Thoracic aorta (tissue), 2 donors: ENCODE measurements at regions not wholly inside any gene's neighbourhood (a gene's known extent, or its start where the extent isn't known, plus 50 kb on each side); places are given as distances from the start of the nearest gene placed in this dataset.

Experiments used
- ATAC-seq: fragments of 150-250 bp; one replicate; pipeline ENCODE4 v1.8.0; 2017; ENCODE audit warnings: low read depth; ENCODE audit not compliant: insufficient number of reproducible peaks, low FRiP score
- DNase-seq: peaks from one replicate; pipeline ENCODE4 v3.0.0-alpha.2; 2020; ENCODE audit warnings: low spot score
- H3K27ac ChIP-seq, 2 donors: fragments of 200-600 bp; sonication (generic); 1 replicate in 1 of 2; 2 replicates in 1 of 2; pipeline ENCODE4 v1.5.1; 2016; ENCODE audit warnings: mild to moderate bottlenecking in 2 of 2, moderate library complexity in 2 of 2
- H3K27me3 ChIP-seq: fragments of 200-600 bp; sonication (generic); replicated peaks from 2 replicates; pipeline ENCODE4 v1.6.0; 2016; ENCODE audit warnings: mild to moderate bottlenecking; ENCODE audit not compliant: insufficient read depth
- H3K36me3 ChIP-seq: fragments of 200-600 bp; sonication (generic); one replicate; pipeline ENCODE4 v1.5.1; 2016
- H3K4me1 ChIP-seq, 2 donors: fragments of 200-600 bp; sonication (generic); 1 replicate in 1 of 2; 2 replicates in 1 of 2; pipeline versions ENCODE4 v1.5.1 to v1.6.0; 2016; ENCODE audit warnings: low read depth in 2 of 2, mild to moderate bottlenecking in 1 of 2; ENCODE audit not compliant: control insufficient read depth in 1 of 2
- H3K4me3 ChIP-seq: fragments of 200-600 bp; sonication (generic); 2 replicates; pipeline ENCODE4 v1.5.1; 2016; ENCODE audit warnings: mild to moderate bottlenecking
- H3K9me3 ChIP-seq: fragments of 200-600 bp; sonication (generic); 2 replicates; pipeline ENCODE4 v1.5.1; 2016
- TF ChIP-seq, protein P1 (sequence below): fragments of 200-600 bp; sonication (generic); IDR thresholded peaks from one replicate; pipeline ENCODE4 v1.5.1; 2019; ENCODE audit warnings: antibody characterized with exemption

DNA sequence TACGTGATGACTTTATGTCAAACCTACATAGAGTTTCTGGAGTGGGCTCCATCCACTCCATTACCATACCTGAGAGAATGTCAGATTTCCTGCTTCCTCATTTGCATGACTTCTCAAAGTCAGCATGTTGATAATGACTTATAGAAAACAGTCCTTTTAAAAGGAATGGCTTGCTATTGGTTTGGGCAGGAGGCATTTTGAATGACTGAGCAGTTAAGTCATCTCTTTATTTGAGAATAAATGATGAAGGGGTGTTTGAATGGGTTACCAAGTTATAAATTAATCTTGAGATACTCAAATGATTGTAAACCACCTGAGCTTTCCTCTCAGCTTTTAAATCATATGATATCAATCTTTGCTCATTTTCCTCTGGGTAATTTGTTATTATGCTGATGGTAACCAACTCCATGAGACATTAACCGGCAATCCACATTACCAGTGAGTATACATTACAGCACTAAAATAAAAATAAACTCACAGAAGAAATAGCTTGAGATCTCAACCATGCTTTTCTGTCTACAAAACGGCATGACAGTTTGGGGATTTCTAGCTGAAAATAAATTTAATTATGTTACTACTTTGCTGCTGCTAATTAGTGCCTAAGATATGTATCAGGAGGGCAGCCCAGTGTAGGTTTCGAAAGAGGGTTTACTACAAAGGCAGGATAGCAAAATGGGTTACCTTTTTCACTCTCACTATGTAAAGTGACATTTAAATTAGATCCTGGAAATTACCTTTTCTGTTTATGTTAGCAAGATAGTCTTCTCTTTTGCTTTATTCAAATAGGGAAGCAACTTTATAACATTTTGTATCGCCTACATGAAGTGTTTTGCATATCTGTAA lies 78.8 kb downstream of the RPS12 start:
- no peak for ATAC-seq
- no peaks in the 10 kb centered on the region for H3K9me3 ChIP-seq
- H3K27me3 ChIP-seq = no peaks in the 10 kb centered on the region
- H3K36me3 ChIP-seq = no peaks in the 10 kb centered on the region
- no peak overlapping the region for H3K27ac ChIP-seq
- no peaks in the 10 kb centered on the region for H3K4me1 ChIP-seq
- no peak overlapping the region for H3K4me3 ChIP-seq
- DNase-seq = no peak
- TF ChIP-seq, protein P1, sequence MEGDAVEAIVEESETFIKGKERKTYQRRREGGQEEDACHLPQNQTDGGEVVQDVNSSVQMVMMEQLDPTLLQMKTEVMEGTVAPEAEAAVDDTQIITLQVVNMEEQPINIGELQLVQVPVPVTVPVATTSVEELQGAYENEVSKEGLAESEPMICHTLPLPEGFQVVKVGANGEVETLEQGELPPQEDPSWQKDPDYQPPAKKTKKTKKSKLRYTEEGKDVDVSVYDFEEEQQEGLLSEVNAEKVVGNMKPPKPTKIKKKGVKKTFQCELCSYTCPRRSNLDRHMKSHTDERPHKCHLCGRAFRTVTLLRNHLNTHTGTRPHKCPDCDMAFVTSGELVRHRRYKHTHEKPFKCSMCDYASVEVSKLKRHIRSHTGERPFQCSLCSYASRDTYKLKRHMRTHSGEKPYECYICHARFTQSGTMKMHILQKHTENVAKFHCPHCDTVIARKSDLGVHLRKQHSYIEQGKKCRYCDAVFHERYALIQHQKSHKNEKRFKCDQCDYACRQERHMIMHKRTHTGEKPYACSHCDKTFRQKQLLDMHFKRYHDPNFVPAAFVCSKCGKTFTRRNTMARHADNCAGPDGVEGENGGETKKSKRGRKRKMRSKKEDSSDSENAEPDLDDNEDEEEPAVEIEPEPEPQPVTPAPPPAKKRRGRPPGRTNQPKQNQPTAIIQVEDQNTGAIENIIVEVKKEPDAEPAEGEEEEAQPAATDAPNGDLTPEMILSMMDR = no peak

DNA sequence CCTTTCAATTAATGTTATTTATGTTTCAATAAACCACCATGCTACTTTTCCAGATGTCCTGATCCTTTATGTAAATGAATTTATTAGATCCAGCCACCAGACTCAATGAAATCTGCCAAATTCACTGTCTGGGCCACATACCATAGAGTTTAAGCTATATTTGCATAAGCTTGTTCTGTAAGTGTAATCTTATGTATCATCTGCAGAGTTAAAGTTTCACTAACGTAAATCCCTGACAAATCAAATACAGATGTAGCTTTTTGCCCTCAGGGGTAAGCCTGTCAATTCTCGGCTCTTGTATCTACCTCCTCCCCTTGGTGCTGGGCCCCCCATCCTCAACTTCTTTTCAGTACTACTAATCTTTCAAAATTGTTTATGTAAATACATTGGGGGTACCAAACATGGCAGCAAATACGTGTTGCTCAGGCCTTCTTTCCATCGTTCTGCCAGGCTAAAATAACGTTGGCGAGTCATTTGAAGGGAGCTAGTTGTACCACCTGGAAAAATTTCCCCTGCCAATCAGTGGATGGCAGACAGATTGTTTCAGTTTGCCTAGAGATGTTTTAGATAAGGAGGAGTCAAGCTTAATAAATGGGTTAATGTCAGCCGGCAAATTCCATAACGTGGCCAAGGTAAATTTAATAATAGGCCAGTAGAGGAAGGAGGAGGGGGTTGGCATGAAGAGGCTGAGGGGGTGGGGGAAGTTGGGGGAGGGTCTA lies 79.6 kb downstream of the RPS12 start:
- Histone ChIP-seq H3K9me3 (no peaks in the 10 kb centered on the region), H3K4me3 (no peak overlapping the region), H3K27ac (no peak overlapping the region), H3K27me3 (no peaks in the 10 kb centered on the region), H3K4me1 (no peaks in the 10 kb centered on the region), H3K36me3 (no peaks in the 10 kb centered on the region)
- TF ChIP-seq, protein P1 = no peak
- no peak for ATAC-seq
- DNase-seq = no peak

DNA sequence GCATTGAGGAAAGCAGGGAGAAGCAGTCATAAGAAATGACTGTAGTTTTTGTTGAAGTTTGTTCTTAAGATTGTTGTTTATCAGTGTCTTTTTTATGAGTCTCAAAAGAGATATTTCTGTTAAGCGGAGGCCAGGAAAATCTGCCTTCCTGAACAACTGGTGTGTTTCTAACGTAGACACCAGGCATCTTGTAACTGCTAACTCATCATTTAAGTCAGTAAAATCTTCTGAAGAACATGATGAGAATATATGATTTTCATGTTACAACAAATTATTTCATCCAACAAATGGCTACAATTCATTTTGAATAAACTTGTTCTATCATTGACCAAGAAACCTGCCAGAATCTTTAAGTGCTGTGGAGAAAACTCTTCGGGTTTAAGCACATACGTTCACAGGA lies 84.0 kb downstream of the RPS12 start:
- TF ChIP-seq, protein P1 = no peak
- ATAC-seq (no peak), DNase-seq (no peak)
- no peaks in the 10 kb centered on the region for H3K9me3 ChIP-seq
- H3K36me3 ChIP-seq = no peaks in the 10 kb centered on the region
- H3K4me1 ChIP-seq = no peaks in the 10 kb centered on the region
- H3K27me3 ChIP-seq = no peaks in the 10 kb centered on the region
- no peak overlapping the region for H3K27ac ChIP-seq
- no peak overlapping the region for H3K4me3 ChIP-seq

DNA sequence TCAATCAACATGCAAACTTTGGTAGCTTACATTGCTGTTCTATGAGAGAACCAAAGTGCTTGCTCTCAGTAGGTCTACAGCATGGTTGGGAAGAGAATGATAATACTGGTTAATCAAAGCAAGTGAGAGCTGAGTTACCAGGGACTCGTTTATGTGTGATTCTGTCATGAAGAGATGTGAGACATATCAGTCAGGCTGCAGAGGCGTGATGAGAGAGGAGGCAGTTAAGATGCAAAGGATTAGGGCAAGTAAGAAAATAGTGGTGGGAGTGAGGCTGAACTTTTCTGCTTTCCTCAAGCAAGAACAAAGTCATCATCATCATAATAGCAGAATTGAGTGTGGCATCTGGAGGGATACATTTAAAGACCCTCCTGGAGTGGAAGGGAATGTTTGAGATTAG lies 86.5 kb downstream of the RPS12 start:
- H3K36me3 ChIP-seq = no peaks in the 10 kb centered on the region
- H3K4me3 ChIP-seq = no peak overlapping the region
- ATAC-seq (no peak), DNase-seq (no peak)
- no peaks in the 10 kb centered on the region for H3K9me3 ChIP-seq
- H3K27ac ChIP-seq = no peak overlapping the region
- no peaks in the 10 kb centered on the region for H3K4me1 ChIP-seq
- TF ChIP-seq, protein P1 = no peak
- H3K27me3 ChIP-seq = no peaks in the 10 kb centered on the region

DNA sequence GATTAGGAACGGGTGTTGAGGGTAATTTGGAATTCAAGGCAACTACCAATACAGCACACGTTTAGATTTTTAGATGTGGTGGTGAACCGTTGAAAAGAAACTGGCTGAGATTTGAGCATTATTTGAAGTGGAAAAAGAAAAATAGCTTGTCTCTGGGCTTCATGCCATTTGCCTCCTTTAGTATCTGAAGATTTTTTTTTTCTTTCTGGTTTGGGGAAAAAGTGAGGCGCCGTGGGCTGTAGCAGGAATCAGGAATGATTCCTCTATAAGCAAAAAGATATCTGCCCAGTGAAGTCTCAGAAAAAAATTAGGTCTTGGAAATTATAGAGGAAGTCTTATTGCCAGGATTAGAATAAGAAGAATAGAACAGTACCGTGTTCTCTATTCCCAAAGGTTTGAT lies 88.5 kb downstream of the RPS12 start:
- ATAC-seq (no peak), DNase-seq (no peak)
- no peaks in the 10 kb centered on the region for H3K27me3 ChIP-seq
- no peaks in the 10 kb centered on the region for H3K4me1 ChIP-seq
- H3K9me3 ChIP-seq = no peaks in the 10 kb centered on the region
- H3K4me3 ChIP-seq = no peak overlapping the region
- no peaks in the 10 kb centered on the region for H3K36me3 ChIP-seq
- no peak overlapping the region for H3K27ac ChIP-seq
- TF ChIP-seq, protein P1 = no peak
